K562 (cell line): ENCODE measurements at regions not wholly inside any gene's neighbourhood (a gene's known extent, or its start where the extent isn't known, plus 50 kb on each side); places are given as distances from the start of the nearest gene placed in this dataset.

Source experiments
- ATAC-seq: fragments of 200-7000 bp; cut with Tn5 transposase; 3 replicates; pipeline ENCODE4 v1.9.1; 2020; ENCODE audit warnings: moderate library complexity
- BruUV-seq: library from RNA; stranded (reverse); fragments of 400-500 nt; replicated peaks from 2 replicates; lab custom pipeline; 2021; lab: Mats Ljungman, UMichigan
- CTCF ChIA-PET: fragments of 300-600 bp; formaldehyde crosslinking; extraction: SDS; loops from one replicate; lab custom pipeline; 2021; ENCODE audit warnings: low intra/inter-chr PET ratio; lab: Yijun Ruan, JAX
- POLR2A ChIA-PET: fragments of 300-600, 350-650 bp; sonication (Branson Sonifier 250); formaldehyde crosslinking; extraction: SDS; loops from one replicate; lab custom pipeline; 2021; ENCODE audit warnings: antibody characterized with exemption, inconsistent platforms; lab: Yijun Ruan, JAX
- DNase-seq, 4 experiments: peaks; one replicate each; pipeline versions ENCODE4 v3.0.0 to v3.0.0-alpha.2; 2011 to 2018; ENCODE audit warnings: low spot score in 3 of 4, mixed read lengths in 3 of 4; ENCODE audit errors: extremely low read depth in 1 of 4
- FAIRE-seq: peaks from 2 replicates; lab custom pipeline; 2011; peaks lifted over from hg19 to GRCh38; lab: Jason Lieb, UNC
- H2AFZ ChIP-seq: 2 replicates; pipeline ENCODE4 v1.6.0; 2011; ENCODE audit warnings: low read depth, low read length, control low read depth, inconsistent platforms
- H3K27ac ChIP-seq: fragments of 200-600 bp; 3 replicates; pipeline ENCODE4 v1.8.0; 2011; ENCODE audit warnings: low read depth, mild to moderate bottlenecking, control low read depth, inconsistent platforms, low read length, moderate library complexity, mixed read lengths; ENCODE audit errors: extremely low read depth
- H3K27me3 ChIP-seq, 2 experiments: fragments of 300-600 bp in 1 of 2; 2 replicates in 1 of 2; 3 replicates in 1 of 2; pipeline versions ENCODE4 v1.6.0 to v1.8.0; 2011; ENCODE audit warnings: inconsistent platforms in 2 of 2, low read length in 2 of 2, mild to moderate bottlenecking in 1 of 2, mixed read lengths in 1 of 2, moderate library complexity in 1 of 2; ENCODE audit not compliant: control insufficient read depth in 2 of 2, insufficient read depth in 2 of 2
- H3K36me3 ChIP-seq: fragments of 300-600 bp; 3 replicates; pipeline ENCODE4 v1.8.0; 2011; ENCODE audit warnings: mild to moderate bottlenecking, low read length, inconsistent platforms; ENCODE audit not compliant: control insufficient read depth, insufficient read depth
- H3K4me1 ChIP-seq, 2 experiments: fragments of 200-600 bp in 1 of 2; replicated peaks in 1 of 2; 2 replicates in 1 of 2; 3 replicates in 1 of 2; pipeline versions ENCODE4 v1.5.1 to v1.8.0; 2011; ENCODE audit warnings: inconsistent platforms in 2 of 2, low read length in 2 of 2, mild to moderate bottlenecking in 1 of 2, mixed read lengths in 1 of 2, moderate library complexity in 1 of 2; ENCODE audit not compliant: control insufficient read depth in 2 of 2, insufficient read depth in 2 of 2
- H3K4me2 ChIP-seq: 2 replicates; pipeline ENCODE4 v1.6.1; 2011; ENCODE audit warnings: low read length, control low read depth, inconsistent platforms, mixed read lengths; ENCODE audit not compliant: insufficient read depth
- H3K4me3 ChIP-seq: fragments of 200-600 bp; sonication (generic), shearing (Covaris generic); 2 replicates; pipeline ENCODE4 v1.5.1; 2016; ENCODE audit warnings: control low read depth, inconsistent platforms
- H3K79me2 ChIP-seq: fragments of 200-600 bp; 3 replicates; pipeline ENCODE4 v1.8.0; 2011; ENCODE audit warnings: low read length, inconsistent platforms; ENCODE audit not compliant: control insufficient read depth, insufficient read depth
- H3K9ac ChIP-seq, 2 experiments: 2 replicates each; pipeline versions ENCODE4 v1.6.0 to v1.6.1; 2011; ENCODE audit warnings: low read depth in 2 of 2, low read length in 2 of 2, control low read depth in 1 of 2, inconsistent platforms in 1 of 2, mild to moderate bottlenecking in 1 of 2, mixed read lengths in 1 of 2; ENCODE audit not compliant: insufficient read depth in 1 of 2
- H3K9me1 ChIP-seq: one replicate; pipeline ENCODE4 v1.6.0; 2011; ENCODE audit warnings: inconsistent platforms, mild to moderate bottlenecking, low read length, moderate library complexity; ENCODE audit not compliant: control insufficient read depth, insufficient read depth
- H3K9me3 ChIP-seq: replicated peaks from 2 replicates; pipeline ENCODE4 v1.5.1; 2011; ENCODE audit warnings: low read depth, low read length, inconsistent platforms; ENCODE audit not compliant: control insufficient read depth, insufficient read depth
- H4K20me1 ChIP-seq: replicated peaks from 2 replicates; pipeline ENCODE4 v1.6.1; 2011; ENCODE audit warnings: low read length, inconsistent platforms, mixed read lengths; ENCODE audit not compliant: control insufficient read depth, insufficient read depth
- FOXO4 ChIP-seq: fragments of 450-650 bp; formaldehyde crosslinking; IDR thresholded peaks from 2 replicates; pipeline ENCODE4 v1.4.0; 2020; ENCODE audit warnings: mild to moderate bottlenecking, moderate library complexity
- HCFC1 ChIP-seq: IDR thresholded peaks from 2 replicates; pipeline ENCODE4 v1.6.1; 2012; ENCODE audit warnings: low read depth, low read length, improper control_type of control experiment
- MEF2A ChIP-seq: IDR thresholded peaks from 2 replicates; pipeline ENCODE4 v1.6.1; 2011; ENCODE audit warnings: low read depth, mild to moderate bottlenecking, low read length, moderate library complexity; ENCODE audit not compliant: control insufficient read depth
- NCOA4 ChIP-seq: fragments of 450-650 bp; IDR thresholded peaks from 2 replicates; pipeline ENCODE4 v1.6.1; 2018; ENCODE audit warnings: mild to moderate bottlenecking; ENCODE audit not compliant: partially characterized antibody
- PHB2 ChIP-seq: fragments of 450-650 bp; IDR thresholded peaks from 2 replicates; pipeline ENCODE4 v1.6.1; 2017; ENCODE audit warnings: low read depth
- SMARCE1 ChIP-seq: fragments of 450-650 bp; IDR thresholded peaks from 2 replicates; pipeline ENCODE4 v1.7.1; 2016; ENCODE audit warnings: mild to moderate bottlenecking
- THAP12 ChIP-seq: fragments of 250-450 bp; sonication (Bioruptor Pico); IDR thresholded peaks from 2 replicates; pipeline ENCODE4 v1.9.0; 2021; ENCODE audit warnings: mild to moderate bottlenecking, inconsistent platforms
- ZNF324 ChIP-seq: fragments of 250-450 bp; sonication (Bioruptor Pico); IDR thresholded peaks from 2 replicates; pipeline ENCODE4 v1.4.0; 2020; ENCODE audit warnings: mild to moderate bottlenecking
- ZNF77 ChIP-seq: fragments of 250-450 bp; sonication (Bioruptor Pico); IDR thresholded peaks from 2 replicates; pipeline ENCODE4 v1.5.0; 2020
- WGBS: fragments of 100-300 bp; shearing (Covaris generic); methylation state at CpG from one replicate; pipeline ENCODE4 v1.1.6; 2016; ENCODE audit warnings: low coverage, mixed read lengths; ENCODE audit not compliant: insufficient coverage; ENCODE audit errors: missing lambda C conversion rate; 5-methylcytosine and 5-hydroxymethylcytosine counted together
- in situ Hi-C: fragments of 300-500 bp; cut with MboI; formaldehyde crosslinking; loops from 4 replicates; pipeline ENCODE4 v1.15.0; 2018; ENCODE audit warnings: inconsistent platforms, mixed read lengths
- intact Hi-C: fragments of 100-400 bp; cut with micrococcal nuclease; formaldehyde crosslinking; loops from 2 replicates; pipeline ENCODE4 v1.14.2; 2022

GRCh38 chrX:149346306-149346705 lies 158.8 kb downstream of the IDS start (continued):
- TF ChIP-seq SMARCE1 (no peak), ZNF324 (no peak), NCOA4 (no peak)

- ChIA-PET CTCF (no interaction called here), POLR2A (no interaction called here)
- ATAC-seq (no peak), FAIRE-seq (no peak), DNase-seq (no peak)
- H3K4me1 ChIP-seq, result no peaks in the 10 kb centered on the region
- H3K9ac ChIP-seq, result no peak overlapping the region
- no peak overlapping the region for H3K27ac ChIP-seq
- 0% methylated on average over 2 of the region's 2 CpGs for WGBS
- no peak overlapping the region for H2AFZ ChIP-seq
- H3K9me3 ChIP-seq, result no peaks in the 10 kb centered on the region
- TF ChIP-seq HCFC1 (no peak), PHB2 (no peak)
- TF ChIP-seq, all 486 proteins: peak for 0
- in situ Hi-C loops, result no loop called here
- Histone ChIP-seq H3K4me2 (no peak overlapping the region), H3K27me3 (no peaks in the 10 kb centered on the region), H3K4me3 (no peak overlapping the region), H4K20me1 (no peaks in the 10 kb centered on the region), H3K9me1 (no peaks in the 10 kb centered on the region), H3K79me2 (no peaks in the 10 kb centered on the region), H3K36me3 (no peaks in the 10 kb centered on the region)
- BruUV-seq, result no TSS peak
- intact Hi-C loops, result no loop called here
Observed at GRCh38 chrX:149322316-149322715, 182.8 kb downstream of the IDS start.

GRCh38 chrX:149313871-149314371 lies 191.2 kb downstream of the IDS start:
- DNase-seq (no peak), FAIRE-seq (no peak), ATAC-seq (no peak)
- no peak overlapping the region for H3K4me2 ChIP-seq
- in situ Hi-C loops (no loop called here), intact Hi-C loops (no loop called here)
- 1% methylated on average over 11 of the region's 11 CpGs for WGBS
- POLR2A ChIA-PET, result no interaction called here
- H3K27me3 ChIP-seq, result no peaks in the 10 kb centered on the region
- no peak overlapping the region for H3K27ac ChIP-seq
- H3K9me3 ChIP-seq, result no peaks in the 10 kb centered on the region
- CTCF ChIA-PET, result no interaction called here
- no peak overlapping the region for H2AFZ ChIP-seq
- no peak overlapping the region for H3K9ac ChIP-seq
- no peaks in the 10 kb centered on the region for H3K4me1 ChIP-seq
- H3K9me1 ChIP-seq, result no peaks in the 10 kb centered on the region
- no peak overlapping the region for H3K4me3 ChIP-seq
- no TSS peak for BruUV-seq
- H4K20me1 ChIP-seq, result no peaks in the 10 kb centered on the region
- no peaks in the 10 kb centered on the region for H3K79me2 ChIP-seq
- H3K36me3 ChIP-seq, result no peaks in the 10 kb centered on the region
- TF ChIP-seq FOXO4 (CRISPR knock-in tag) (no peak), THAP12 (no peak), MEF2A (no peak), ZNF77 (CRISPR knock-in tag) (no peak)
